ENCODE measurements at regions not wholly inside any gene's neighbourhood (a gene's known extent, or its start where the extent isn't known, plus 50 kb on each side); places are given as distances from the start of the nearest gene placed in this dataset.

DNA sequence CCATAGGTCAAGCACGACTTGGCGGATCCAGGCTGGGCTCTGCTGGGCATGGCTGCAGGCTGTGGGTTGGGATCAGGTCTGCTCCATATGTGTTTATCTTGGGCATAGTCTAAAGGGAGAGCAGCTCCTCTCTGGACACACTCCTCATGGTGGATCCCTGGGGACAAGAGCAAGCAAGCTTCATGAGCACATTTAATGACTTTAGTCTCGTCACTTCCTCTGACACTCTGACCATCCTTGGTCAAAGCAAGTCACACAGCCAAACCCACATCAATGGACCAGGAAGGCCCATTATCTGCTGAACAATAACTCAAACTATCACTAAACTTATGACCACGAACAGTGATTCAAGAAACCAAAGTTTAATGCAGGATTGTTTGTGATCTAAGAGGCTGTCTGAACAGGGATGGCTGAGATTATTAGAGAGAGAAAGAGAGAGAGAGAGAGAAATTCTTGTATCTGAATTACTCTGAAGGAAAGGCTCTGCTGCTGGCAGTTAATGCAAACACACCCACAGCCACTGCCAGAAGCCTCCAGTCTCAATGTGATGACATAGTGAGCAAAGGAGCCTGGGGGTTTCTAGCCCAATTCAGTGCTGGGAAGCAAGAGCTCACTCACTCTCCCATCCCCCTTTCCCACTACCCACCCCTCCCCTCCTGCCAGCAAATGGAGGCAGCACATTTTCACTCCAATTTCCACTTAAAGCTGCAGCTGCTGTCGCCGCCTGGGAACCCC, 490.2 kb upstream of the SULF2 start:
- no peak for DNase-seq (ENCODE audit: low read depth in 1 of 2, low spot score in 1 of 2)
- TF ChIP-seq, protein P1, sequence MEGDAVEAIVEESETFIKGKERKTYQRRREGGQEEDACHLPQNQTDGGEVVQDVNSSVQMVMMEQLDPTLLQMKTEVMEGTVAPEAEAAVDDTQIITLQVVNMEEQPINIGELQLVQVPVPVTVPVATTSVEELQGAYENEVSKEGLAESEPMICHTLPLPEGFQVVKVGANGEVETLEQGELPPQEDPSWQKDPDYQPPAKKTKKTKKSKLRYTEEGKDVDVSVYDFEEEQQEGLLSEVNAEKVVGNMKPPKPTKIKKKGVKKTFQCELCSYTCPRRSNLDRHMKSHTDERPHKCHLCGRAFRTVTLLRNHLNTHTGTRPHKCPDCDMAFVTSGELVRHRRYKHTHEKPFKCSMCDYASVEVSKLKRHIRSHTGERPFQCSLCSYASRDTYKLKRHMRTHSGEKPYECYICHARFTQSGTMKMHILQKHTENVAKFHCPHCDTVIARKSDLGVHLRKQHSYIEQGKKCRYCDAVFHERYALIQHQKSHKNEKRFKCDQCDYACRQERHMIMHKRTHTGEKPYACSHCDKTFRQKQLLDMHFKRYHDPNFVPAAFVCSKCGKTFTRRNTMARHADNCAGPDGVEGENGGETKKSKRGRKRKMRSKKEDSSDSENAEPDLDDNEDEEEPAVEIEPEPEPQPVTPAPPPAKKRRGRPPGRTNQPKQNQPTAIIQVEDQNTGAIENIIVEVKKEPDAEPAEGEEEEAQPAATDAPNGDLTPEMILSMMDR (IDR thresholded peaks at IDR 0.05; ENCODE audit: insufficient read depth, low read length): no peak
- TF ChIP-seq POLR2AphosphoS5 (IDR thresholded peaks at IDR 0.05; ENCODE audit: low read depth) (no peak), SPI1 (IDR thresholded peaks at IDR 0.05; ENCODE audit: borderline replicate concordance, low read depth) (no peak), GABPA (IDR thresholded peaks at IDR 0.05; ENCODE audit: low read depth) (no peak)
- TF ChIP-seq, protein P2, sequence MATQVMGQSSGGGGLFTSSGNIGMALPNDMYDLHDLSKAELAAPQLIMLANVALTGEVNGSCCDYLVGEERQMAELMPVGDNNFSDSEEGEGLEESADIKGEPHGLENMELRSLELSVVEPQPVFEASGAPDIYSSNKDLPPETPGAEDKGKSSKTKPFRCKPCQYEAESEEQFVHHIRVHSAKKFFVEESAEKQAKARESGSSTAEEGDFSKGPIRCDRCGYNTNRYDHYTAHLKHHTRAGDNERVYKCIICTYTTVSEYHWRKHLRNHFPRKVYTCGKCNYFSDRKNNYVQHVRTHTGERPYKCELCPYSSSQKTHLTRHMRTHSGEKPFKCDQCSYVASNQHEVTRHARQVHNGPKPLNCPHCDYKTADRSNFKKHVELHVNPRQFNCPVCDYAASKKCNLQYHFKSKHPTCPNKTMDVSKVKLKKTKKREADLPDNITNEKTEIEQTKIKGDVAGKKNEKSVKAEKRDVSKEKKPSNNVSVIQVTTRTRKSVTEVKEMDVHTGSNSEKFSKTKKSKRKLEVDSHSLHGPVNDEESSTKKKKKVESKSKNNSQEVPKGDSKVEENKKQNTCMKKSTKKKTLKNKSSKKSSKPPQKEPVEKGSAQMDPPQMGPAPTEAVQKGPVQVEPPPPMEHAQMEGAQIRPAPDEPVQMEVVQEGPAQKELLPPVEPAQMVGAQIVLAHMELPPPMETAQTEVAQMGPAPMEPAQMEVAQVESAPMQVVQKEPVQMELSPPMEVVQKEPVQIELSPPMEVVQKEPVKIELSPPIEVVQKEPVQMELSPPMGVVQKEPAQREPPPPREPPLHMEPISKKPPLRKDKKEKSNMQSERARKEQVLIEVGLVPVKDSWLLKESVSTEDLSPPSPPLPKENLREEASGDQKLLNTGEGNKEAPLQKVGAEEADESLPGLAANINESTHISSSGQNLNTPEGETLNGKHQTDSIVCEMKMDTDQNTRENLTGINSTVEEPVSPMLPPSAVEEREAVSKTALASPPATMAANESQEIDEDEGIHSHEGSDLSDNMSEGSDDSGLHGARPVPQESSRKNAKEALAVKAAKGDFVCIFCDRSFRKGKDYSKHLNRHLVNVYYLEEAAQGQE (IDR thresholded peaks at IDR 0.05; ENCODE audit: insufficient replicate concordance, low read depth): no peak
- Histone ChIP-seq H3K27ac (replicated peaks) (no peak overlapping the region), H3K4me3 (replicated peaks; ENCODE audit: insufficient read depth, low read length) (no peak overlapping the region), H3K27me3 (ENCODE audit: insufficient read depth, poor library complexity, severe bottlenecking) (no peaks in the 10 kb centered on the region)

DNA sequence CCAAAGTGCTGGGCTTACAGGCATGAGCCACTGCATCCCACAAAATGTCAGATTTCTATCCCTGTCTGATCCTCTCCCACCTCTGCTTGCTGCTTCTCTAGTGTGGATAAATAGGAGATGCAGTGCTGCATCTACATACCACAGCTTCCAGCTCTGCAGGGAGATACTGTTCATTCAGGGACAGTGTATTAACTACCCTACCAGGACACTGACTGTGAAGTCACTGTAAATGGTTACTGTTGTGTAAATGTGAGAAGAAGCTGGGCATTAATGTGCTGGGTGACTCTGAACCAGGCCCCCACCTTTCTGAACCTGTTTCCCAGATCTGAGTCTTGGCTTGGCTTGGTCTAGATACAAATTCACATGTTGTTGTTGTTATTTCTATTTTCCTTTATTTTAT, 488.6 kb upstream of the SULF2 start:
- Histone ChIP-seq H3K27ac (replicated peaks) (no peak overlapping the region), H3K4me3 (replicated peaks; ENCODE audit: insufficient read depth, low read length) (no peak overlapping the region), H3K27me3 (ENCODE audit: insufficient read depth, poor library complexity, severe bottlenecking) (no peaks in the 10 kb centered on the region)
- TF ChIP-seq SPI1 (IDR thresholded peaks at IDR 0.05; ENCODE audit: borderline replicate concordance, low read depth): no peak
- no peak for TF ChIP-seq GABPA (IDR thresholded peaks at IDR 0.05; ENCODE audit: low read depth)
- TF ChIP-seq, protein P1 (IDR thresholded peaks at IDR 0.05; ENCODE audit: insufficient read depth, low read length): no peak
- DNase-seq (ENCODE audit: low read depth in 1 of 2, low spot score in 1 of 2): no peak

DNA sequence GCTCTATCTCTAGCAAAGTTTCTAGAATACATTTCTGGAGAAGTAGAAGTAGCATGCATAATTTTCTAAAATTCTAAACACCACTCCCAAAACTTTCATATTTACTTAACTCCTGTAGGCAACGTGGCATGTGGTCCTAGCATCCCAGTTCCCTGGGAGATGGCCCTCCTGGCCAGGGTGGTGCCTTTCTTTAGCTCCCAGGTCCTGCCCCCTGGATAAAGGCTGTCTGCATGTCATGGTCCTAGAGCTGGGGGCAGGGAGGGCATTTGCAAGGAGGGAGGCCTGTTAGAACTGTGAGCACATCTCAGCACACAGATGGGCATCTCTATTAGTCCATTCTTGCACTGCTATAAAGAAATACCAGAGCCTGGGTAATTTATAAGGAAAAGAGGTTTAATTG, 485.6 kb upstream of the SULF2 start:
- no peak for DNase-seq (ENCODE audit: low read depth in 1 of 2, low spot score in 1 of 2)
- Histone ChIP-seq H3K4me3 (replicated peaks; ENCODE audit: insufficient read depth, low read length) (no peak overlapping the region), H3K27me3 (ENCODE audit: insufficient read depth, poor library complexity, severe bottlenecking) (no peaks in the 10 kb centered on the region), H3K27ac (replicated peaks) (no peak overlapping the region)
- TF ChIP-seq SPI1 (IDR thresholded peaks at IDR 0.05; ENCODE audit: borderline replicate concordance, low read depth) (no peak), GABPA (IDR thresholded peaks at IDR 0.05; ENCODE audit: low read depth) (no peak), POLR2AphosphoS5 (IDR thresholded peaks at IDR 0.05; ENCODE audit: low read depth) (no peak)
- TF ChIP-seq, protein P2 (IDR thresholded peaks at IDR 0.05; ENCODE audit: insufficient replicate concordance, low read depth): no peak
- TF ChIP-seq, protein P1 (IDR thresholded peaks at IDR 0.05; ENCODE audit: insufficient read depth, low read length): no peak
